AG09309 (cell line): ENCODE measurements at regions not wholly inside any gene's neighbourhood (a gene's known extent, or its start where the extent isn't known, plus 50 kb on each side); places are given as distances from the start of the nearest gene placed in this dataset.
"Not testable (repeated sequence)": the region's sequence is repeated elsewhere in the genome, so short reads cannot be mapped to it uniquely, and the experiment has no call there.

Source experiments
- DNase-seq: peaks from one replicate; pipeline ENCODE4 v3.0.0-alpha.2; 2010; ENCODE audit warnings: low read depth
- H3K4me3 ChIP-seq: 2 replicates; pipeline ENCODE4 v1.5.1; 2011; ENCODE audit warnings: mild to moderate bottlenecking, low read depth, low read length, moderate library complexity; ENCODE audit not compliant: control insufficient read depth
- CTCF ChIP-seq: IDR thresholded peaks from 2 replicates; pipeline ENCODE4 v1.5.1; 2011; ENCODE audit warnings: mild to moderate bottlenecking, low read depth, low read length, inconsistent platforms; ENCODE audit not compliant: insufficient read depth, control insufficient read depth; ENCODE audit errors: missing control alignments

DNA sequence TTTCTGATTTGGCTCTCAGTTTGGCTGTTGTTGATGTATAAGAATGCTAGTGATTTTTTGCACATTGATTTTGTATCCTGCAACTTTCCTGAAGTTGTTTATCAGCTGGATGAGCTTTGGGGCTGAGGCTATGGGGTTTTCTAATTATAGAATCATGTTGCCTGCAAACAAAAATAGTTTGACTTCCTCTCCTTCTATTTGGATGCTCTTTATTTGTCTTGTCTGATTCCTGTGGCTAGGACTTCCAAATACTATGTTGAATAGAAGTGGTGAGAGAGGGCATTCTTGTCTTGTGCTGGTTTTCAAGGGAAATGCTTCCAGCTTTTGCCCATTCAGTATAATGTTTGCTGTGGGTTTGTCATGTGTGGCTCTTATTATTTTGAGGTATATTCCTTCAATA lies 734.7 kb upstream of the FAM241A start:
- no peak for TF ChIP-seq CTCF
- no peak for DNase-seq
- H3K4me3 ChIP-seq: no peak overlapping the region

- H3K4me3 ChIP-seq: no peak overlapping the region
- TF ChIP-seq CTCF: no peak
- no peak for DNase-seq
These were observed 727.7 kb upstream of the FAM241A start for GRCh38 chr4:111417521-111417920.

- DNase-seq: no peak
- TF ChIP-seq CTCF: no peak
- H3K4me3 ChIP-seq: no peak overlapping the region
These were observed 711.8 kb upstream of the FAM241A start for GRCh38 chr4:111433441-111433840.

GRCh38 chr4:111434586-111434985 lies 710.7 kb upstream of the FAM241A start:
- DNase-seq: no peak
- TF ChIP-seq CTCF: no peak
- no peak overlapping the region for H3K4me3 ChIP-seq

GRCh38 chr4:111435986-111436744 lies 709.1 kb upstream of the FAM241A start:
- no peak overlapping the region for H3K4me3 ChIP-seq
- TF ChIP-seq CTCF: no peak
- no peak for DNase-seq

DNA sequence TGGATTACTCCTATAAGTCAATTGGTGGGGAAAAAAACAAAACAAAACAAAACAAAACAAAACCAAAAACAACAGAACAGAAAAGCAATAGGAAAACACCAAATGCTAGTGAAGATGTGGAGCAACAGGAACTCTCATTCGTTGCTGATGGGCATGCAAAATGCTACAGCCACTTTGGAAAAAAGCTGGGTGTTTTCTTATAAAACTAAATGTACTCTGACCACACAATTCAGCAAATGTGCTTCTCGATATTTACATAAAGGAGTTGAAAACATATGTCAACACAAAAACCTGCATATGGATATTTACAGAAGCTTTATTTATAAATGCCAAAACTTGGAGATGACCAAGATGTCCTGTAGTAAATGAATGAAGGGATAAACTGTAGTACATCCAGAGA lies 703.6 kb upstream of the FAM241A start:
- H3K4me3 ChIP-seq: no peak overlapping the region
- no peak for TF ChIP-seq CTCF
- no peak for DNase-seq

- not testable (repeated sequence) for H3K4me3 ChIP-seq, DNase-seq
These were observed 700.4 kb upstream of the FAM241A start for GRCh38 chr4:111444836-111445235.
